Glutamatergic neuron (in vitro differentiated cells): ENCODE measurements at regions not wholly inside any gene's neighbourhood (a gene's known extent, or its start where the extent isn't known, plus 50 kb on each side); places are given as distances from the start of the nearest gene placed in this dataset.

Experiments
- DNase-seq: peaks from one replicate; pipeline ENCODE4 v3.0.0; 2022
- H3K27ac Mint-ChIP-seq: one replicate; pipeline ENCODE4 v1.8.0; 2020; ENCODE audit warnings: mild to moderate bottlenecking, mixed read lengths, inconsistent platforms; ENCODE audit not compliant: unreplicated experiment
- H3K27me3 Mint-ChIP-seq: one replicate; pipeline ENCODE4 v1.8.0; 2020; ENCODE audit warnings: mild to moderate bottlenecking, moderate library complexity, mixed read lengths, inconsistent platforms; ENCODE audit not compliant: unreplicated experiment
- H3K36me3 Mint-ChIP-seq: one replicate; pipeline ENCODE4 v1.8.0; 2020; ENCODE audit warnings: mild to moderate bottlenecking, mixed read lengths, inconsistent platforms; ENCODE audit not compliant: unreplicated experiment
- H3K4me1 Mint-ChIP-seq: one replicate; pipeline ENCODE4 v1.8.0; 2020; ENCODE audit warnings: mild to moderate bottlenecking, low read depth, mixed read lengths, inconsistent platforms; ENCODE audit not compliant: unreplicated experiment
- H3K4me3 Mint-ChIP-seq: one replicate; pipeline ENCODE4 v1.8.0; 2020; ENCODE audit warnings: mild to moderate bottlenecking, mixed read lengths, inconsistent platforms; ENCODE audit not compliant: unreplicated experiment
- H3K9me3 Mint-ChIP-seq: one replicate; pipeline ENCODE4 v1.8.0; 2020; ENCODE audit warnings: mild to moderate bottlenecking, moderate library complexity, mixed read lengths, inconsistent platforms; ENCODE audit not compliant: unreplicated experiment
- CTCF ChIP-seq: fragments of 200-600 bp; sonication (generic); IDR thresholded peaks from one replicate; pipeline ENCODE4 v1.5.0; 2021; ENCODE audit not compliant: partially characterized antibody, unreplicated experiment

DNA sequence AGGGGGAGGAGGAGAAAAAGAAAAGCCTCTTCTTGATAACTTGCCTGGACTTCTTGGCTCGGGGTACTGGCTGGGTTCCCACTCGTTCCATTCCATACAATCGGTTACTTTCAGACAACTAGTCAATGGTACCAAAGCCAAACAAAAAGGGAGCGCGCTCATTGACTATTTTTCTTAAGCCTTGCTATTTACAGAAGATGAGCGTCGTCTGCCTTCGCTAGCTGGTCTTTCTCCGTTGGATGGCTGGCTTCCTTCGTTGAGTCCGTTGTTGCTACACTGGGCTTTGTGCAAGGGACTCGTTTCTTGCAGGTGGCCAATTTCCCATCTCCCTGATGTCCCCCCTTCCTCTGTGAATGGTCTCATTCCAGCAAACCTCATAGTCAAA lies 260.4 kb downstream of the ZNF516 start:
- Mint-ChIP-seq H3K4me1 (no peaks in the 10 kb centered on the region), H3K36me3 (peaks cover 8% of the 10 kb centered on the region), H3K27ac (no peak overlapping the region), H3K27me3 (no peaks in the 10 kb centered on the region), H3K4me3 (no peak overlapping the region), H3K9me3 (peaks cover 3% of the 10 kb centered on the region)
- DNase-seq, result no peak
- TF ChIP-seq CTCF, result no peak

DNA sequence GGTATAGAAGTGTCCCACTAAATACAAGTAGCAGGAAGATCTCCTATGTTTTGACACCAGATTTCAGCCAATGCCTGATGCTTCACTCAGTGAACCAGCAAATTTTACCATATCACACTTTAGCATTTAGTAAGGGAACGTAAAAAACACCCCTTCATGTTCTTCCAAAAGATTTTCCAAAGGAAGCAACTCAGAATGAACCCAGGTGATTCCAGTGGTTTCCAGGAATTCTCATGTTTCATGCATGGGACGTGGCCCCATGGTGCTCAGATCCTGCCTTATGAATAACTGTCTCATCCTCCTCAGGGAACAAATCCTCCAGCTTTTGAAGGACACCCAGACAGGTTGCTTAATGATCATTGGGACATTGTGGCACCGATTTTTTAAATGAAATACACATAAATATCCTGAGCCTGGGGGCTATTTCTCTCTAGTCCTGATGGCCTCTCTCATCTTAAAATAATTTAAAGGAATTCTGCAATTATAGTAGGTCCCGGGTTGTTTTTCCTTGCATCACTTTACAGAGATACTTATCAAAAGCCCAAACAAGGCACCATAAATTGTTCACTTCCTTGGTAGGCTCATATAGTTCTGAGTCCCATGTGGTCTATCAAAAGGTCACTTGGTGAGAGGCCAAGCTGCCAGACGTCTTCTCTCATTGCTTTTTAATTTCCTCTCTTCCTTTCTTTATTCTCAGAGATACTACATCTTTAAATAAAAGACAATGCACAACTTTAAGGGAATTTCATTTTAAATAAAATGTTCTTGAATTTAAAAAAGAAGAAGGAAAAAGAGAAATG lies 261.0 kb downstream of the ZNF516 start:
- H3K36me3 Mint-ChIP-seq, result peaks cover 8% of the 10 kb centered on the region
- H3K4me3 Mint-ChIP-seq, result no peak overlapping the region
- H3K27me3 Mint-ChIP-seq, result no peaks in the 10 kb centered on the region
- no peak for TF ChIP-seq CTCF
- DNase-seq, result no peak
- no peaks in the 10 kb centered on the region for H3K4me1 Mint-ChIP-seq
- H3K27ac Mint-ChIP-seq, result no peak overlapping the region
- H3K9me3 Mint-ChIP-seq, result peaks cover 3% of the 10 kb centered on the region

DNA sequence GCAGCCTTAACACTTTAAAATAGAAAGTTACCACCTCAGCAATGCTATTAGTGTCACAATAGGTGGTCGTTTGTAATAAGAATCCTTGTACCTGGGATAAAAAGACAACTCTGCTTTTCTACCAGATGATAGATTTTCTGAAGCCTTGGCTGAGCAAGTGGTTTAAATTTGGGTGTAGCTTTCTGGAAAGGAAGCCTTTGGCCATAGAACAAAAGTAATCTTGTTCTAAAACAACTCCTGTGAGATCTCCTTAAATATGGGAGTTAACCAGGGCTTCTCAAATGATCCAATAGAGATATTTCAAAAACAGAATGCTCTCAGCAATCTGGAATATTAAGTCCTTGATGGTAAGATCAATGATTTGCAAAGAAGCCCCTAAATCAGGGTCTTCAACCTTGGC lies 261.6 kb downstream of the ZNF516 start:
- no peak for TF ChIP-seq CTCF
- DNase-seq, result no peak
- no peaks in the 10 kb centered on the region for H3K4me1 Mint-ChIP-seq
- peaks cover 8% of the 10 kb centered on the region for H3K36me3 Mint-ChIP-seq
- H3K4me3 Mint-ChIP-seq, result no peak overlapping the region
- H3K27me3 Mint-ChIP-seq, result no peaks in the 10 kb centered on the region
- no peak overlapping the region for H3K27ac Mint-ChIP-seq
- H3K9me3 Mint-ChIP-seq, result peaks cover 3% of the 10 kb centered on the region

GRCh38 chr18:76232779-76233178 lies 262.3 kb downstream of the ZNF516 start:
- peaks cover 1% of the 10 kb centered on the region for H3K9me3 Mint-ChIP-seq
- H3K27me3 Mint-ChIP-seq, result no peaks in the 10 kb centered on the region
- H3K4me1 Mint-ChIP-seq, result no peaks in the 10 kb centered on the region
- TF ChIP-seq CTCF, result no peak
- H3K27ac Mint-ChIP-seq, result no peak overlapping the region
- no peak for DNase-seq
- H3K36me3 Mint-ChIP-seq, result peaks cover 3% of the 10 kb centered on the region
- H3K4me3 Mint-ChIP-seq, result no peak overlapping the region

- Mint-ChIP-seq H3K27me3 (no peaks in the 10 kb centered on the region), H3K36me3 (no peaks in the 10 kb centered on the region), H3K4me1 (no peaks in the 10 kb centered on the region), H3K4me3 (no peak overlapping the region), H3K9me3 (peaks cover 1% of the 10 kb centered on the region), H3K27ac (no peak overlapping the region)
- TF ChIP-seq CTCF, result no peak
- no peak for DNase-seq
These were observed 263.0 kb downstream of the ZNF516 start for GRCh38 chr18:76232010-76232409.
